ENCODE measurements at regions not wholly inside any gene's neighbourhood (a gene's known extent, or its start where the extent isn't known, plus 50 kb on each side); places are given as distances from the start of the nearest gene placed in this dataset.
"Not testable (repeated sequence)": the region's sequence is repeated elsewhere in the genome, so short reads cannot be mapped to it uniquely, and the experiment has no call there.

DNA sequence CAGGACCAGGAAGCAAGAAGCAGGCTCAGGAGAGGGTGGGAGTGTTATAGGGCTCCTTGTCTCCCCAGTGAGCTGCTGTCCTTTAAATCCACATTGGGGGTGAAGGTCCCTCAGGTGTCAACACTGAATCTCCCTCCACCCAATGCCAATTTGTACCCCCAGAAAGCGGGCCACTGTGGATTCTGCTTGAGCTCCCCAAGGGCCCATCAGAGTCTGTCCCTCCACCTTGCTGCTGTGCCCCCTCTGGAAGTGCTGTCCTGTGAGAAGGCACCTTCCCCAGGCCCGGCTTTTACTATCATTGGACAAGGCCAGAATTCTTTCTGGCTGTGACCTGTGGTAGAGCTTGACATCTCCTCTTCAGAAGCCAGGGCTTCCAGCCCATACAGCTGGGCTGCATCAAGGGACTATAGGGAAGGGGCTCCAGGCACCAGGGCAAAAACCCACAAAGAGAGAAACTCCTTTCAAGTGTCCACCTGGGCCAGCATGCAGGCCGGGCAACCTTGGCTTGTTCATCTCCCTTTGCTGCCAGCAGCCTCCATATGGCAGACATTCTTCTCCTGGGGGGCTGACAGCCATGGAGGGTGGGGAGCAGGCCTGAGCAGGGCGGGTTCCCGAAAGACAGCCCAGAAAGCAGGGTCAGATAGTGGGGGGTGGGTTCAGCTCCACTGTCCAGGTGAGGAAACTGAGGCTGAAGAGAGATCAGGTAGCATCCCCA lies 63.7 kb upstream of the TAMM41 start:
- TF ChIP-seq, protein P1, sequence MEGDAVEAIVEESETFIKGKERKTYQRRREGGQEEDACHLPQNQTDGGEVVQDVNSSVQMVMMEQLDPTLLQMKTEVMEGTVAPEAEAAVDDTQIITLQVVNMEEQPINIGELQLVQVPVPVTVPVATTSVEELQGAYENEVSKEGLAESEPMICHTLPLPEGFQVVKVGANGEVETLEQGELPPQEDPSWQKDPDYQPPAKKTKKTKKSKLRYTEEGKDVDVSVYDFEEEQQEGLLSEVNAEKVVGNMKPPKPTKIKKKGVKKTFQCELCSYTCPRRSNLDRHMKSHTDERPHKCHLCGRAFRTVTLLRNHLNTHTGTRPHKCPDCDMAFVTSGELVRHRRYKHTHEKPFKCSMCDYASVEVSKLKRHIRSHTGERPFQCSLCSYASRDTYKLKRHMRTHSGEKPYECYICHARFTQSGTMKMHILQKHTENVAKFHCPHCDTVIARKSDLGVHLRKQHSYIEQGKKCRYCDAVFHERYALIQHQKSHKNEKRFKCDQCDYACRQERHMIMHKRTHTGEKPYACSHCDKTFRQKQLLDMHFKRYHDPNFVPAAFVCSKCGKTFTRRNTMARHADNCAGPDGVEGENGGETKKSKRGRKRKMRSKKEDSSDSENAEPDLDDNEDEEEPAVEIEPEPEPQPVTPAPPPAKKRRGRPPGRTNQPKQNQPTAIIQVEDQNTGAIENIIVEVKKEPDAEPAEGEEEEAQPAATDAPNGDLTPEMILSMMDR (IDR thresholded peaks at IDR 0.05), result not testable (repeated sequence)
- not testable (repeated sequence) for TF ChIP-seq POLR2A (IDR thresholded peaks at IDR 0.05)

Data from right lobe of liver (tissue), 4 donors.